Neuronal stem cell (in vitro differentiated cells): ENCODE measurements at regions not wholly inside any gene's neighbourhood (a gene's known extent, or its start where the extent isn't known, plus 50 kb on each side); places are given as distances from the start of the nearest gene placed in this dataset.

ENCODE experiments used
- DNase-seq: peaks from one replicate; pipeline ENCODE4 v3.0.0-alpha.2; 2013; ENCODE audit warnings: low spot score
- H2AFZ ChIP-seq: one replicate; pipeline ENCODE4 v1.6.1; 2013; ENCODE audit warnings: mild to moderate bottlenecking, low read length, inconsistent platforms
- H2AK5ac ChIP-seq: 2 replicates; pipeline ENCODE4 v1.6.1; 2013; ENCODE audit warnings: low read depth, mild to moderate bottlenecking, inconsistent platforms, low read length, moderate library complexity, mixed read lengths
- H2BK120ac ChIP-seq: 2 replicates; pipeline ENCODE4 v1.6.1; 2013; ENCODE audit warnings: low read depth, mild to moderate bottlenecking, inconsistent platforms, low read length, moderate library complexity, mixed read lengths
- H2BK12ac ChIP-seq: one replicate; pipeline ENCODE4 v1.6.1; 2013; ENCODE audit warnings: low read length, inconsistent platforms
- H2BK15ac ChIP-seq: 2 replicates; pipeline ENCODE4 v1.6.1; 2013; ENCODE audit warnings: mild to moderate bottlenecking, low read length, inconsistent platforms, mixed read lengths
- H2BK5ac ChIP-seq: one replicate; pipeline ENCODE4 v1.6.1; 2013; ENCODE audit warnings: inconsistent platforms, mild to moderate bottlenecking, low read length, moderate library complexity
- H3K14ac ChIP-seq: one replicate; pipeline ENCODE4 v1.6.1; 2013; ENCODE audit warnings: low read length, inconsistent platforms
- H3K18ac ChIP-seq: 2 replicates; pipeline ENCODE4 v1.6.1; 2013; ENCODE audit warnings: low read length, inconsistent platforms
- H3K23ac ChIP-seq: 2 replicates; pipeline ENCODE4 v1.6.1; 2013; ENCODE audit warnings: low read depth, mild to moderate bottlenecking, mixed read lengths, low read length, inconsistent platforms; ENCODE audit not compliant: poor library complexity
- H3K27ac ChIP-seq: replicated peaks from 3 replicates; pipeline ENCODE4 v1.5.1; 2013; ENCODE audit warnings: low read length, inconsistent platforms
- H3K27me3 ChIP-seq, 3 experiments: 2 replicates each; pipeline ENCODE4 v1.6.1; 2013; ENCODE audit warnings: low read length in 3 of 3, mild to moderate bottlenecking in 2 of 3, inconsistent platforms in 1 of 3, low read depth in 1 of 3, mixed read lengths in 1 of 3, moderate library complexity in 1 of 3; ENCODE audit not compliant: control insufficient read depth in 3 of 3, insufficient read depth in 3 of 3
- H3K36me3 ChIP-seq, 2 donors: replicated peaks in 1 of 2; 2 replicates each; pipeline ENCODE4 v1.6.1; 2013; ENCODE audit warnings: low read length in 2 of 2; ENCODE audit not compliant: control insufficient read depth in 2 of 2, insufficient read depth in 2 of 2
- H3K4ac ChIP-seq: 2 replicates; pipeline ENCODE4 v1.6.1; 2013; ENCODE audit warnings: inconsistent platforms, mild to moderate bottlenecking, low read length, moderate library complexity
- H3K4me1 ChIP-seq, 2 donors: 1 replicate in 1 of 2; 2 replicates in 1 of 2; pipeline ENCODE4 v1.6.1; 2013; ENCODE audit warnings: low read length in 2 of 2, low read depth in 1 of 2; ENCODE audit not compliant: control insufficient read depth in 2 of 2, insufficient read depth in 1 of 2
- H3K4me2 ChIP-seq: one replicate; pipeline ENCODE4 v1.6.1; 2013; ENCODE audit warnings: mild to moderate bottlenecking, low read length, inconsistent platforms; ENCODE audit not compliant: insufficient read depth, poor library complexity, severe bottlenecking
- H3K4me3 ChIP-seq, 2 donors: 2 replicates each; pipeline ENCODE4 v1.5.1; 2013; ENCODE audit warnings: low read length in 2 of 2, mild to moderate bottlenecking in 2 of 2, inconsistent platforms in 1 of 2, moderate library complexity in 1 of 2
- H3K79me1 ChIP-seq: one replicate; pipeline ENCODE4 v1.6.1; 2013; ENCODE audit warnings: low read depth, mild to moderate bottlenecking, inconsistent platforms, low read length, moderate library complexity
- H3K9ac ChIP-seq: one replicate; pipeline ENCODE4 v1.6.1; 2013; ENCODE audit warnings: mild to moderate bottlenecking, low read depth, low read length, inconsistent platforms; ENCODE audit not compliant: poor library complexity
- H3K9me3 ChIP-seq, 2 donors: replicated peaks in 1 of 2; 2 replicates each; pipeline versions ENCODE3 to v1.6.1; 2013; ENCODE audit warnings: low read length in 2 of 2, mild to moderate bottlenecking in 2 of 2, inconsistent platforms in 1 of 2, low read depth in 1 of 2, mixed read lengths in 1 of 2, moderate library complexity in 1 of 2; ENCODE audit not compliant: control insufficient read depth in 2 of 2, insufficient read depth in 1 of 2
- H4K8ac ChIP-seq: one replicate; pipeline ENCODE4 v1.6.1; 2013; ENCODE audit warnings: low read depth, mild to moderate bottlenecking, inconsistent platforms, low read length, moderate library complexity
- H4K91ac ChIP-seq: one replicate; pipeline ENCODE4 v1.6.1; 2013; ENCODE audit warnings: low read length, low read depth, mild to moderate bottlenecking, inconsistent platforms; ENCODE audit not compliant: poor library complexity
- WGBS, 2 donors: extraction: QIAGEN DNeasy Blood & Tissue Kit; methylation state at CpG; one replicate each; pipeline ENCODE4 v1.1.7; 2013; ENCODE audit warnings: missing lambda C conversion rate in 2 of 2, mixed read lengths in 1 of 2; ENCODE audit not compliant: insufficient read length in 2 of 2, insufficient replicate concordance in 1 of 2; ENCODE audit errors: extremely low coverage in 2 of 2; 5-methylcytosine and 5-hydroxymethylcytosine counted together

- no peaks in the 10 kb centered on the region for H3K27me3 ChIP-seq
- no peaks in the 10 kb centered on the region for H3K79me1 ChIP-seq
- no CpG with 5 or more reads among the region's 3 CpGs for WGBS, 2 donors
- no peak overlapping the region for H3K9ac ChIP-seq
- no peak overlapping the region for H2BK15ac ChIP-seq
- H3K23ac ChIP-seq: no peak overlapping the region
- H3K4me3 ChIP-seq: no peak overlapping the region
- no peak overlapping the region for H2AFZ ChIP-seq
- H2BK12ac ChIP-seq: no peak overlapping the region
- H3K36me3 ChIP-seq: no peaks in the 10 kb centered on the region
- H2BK120ac ChIP-seq: no peak overlapping the region
- H3K18ac ChIP-seq: no peak overlapping the region
- DNase-seq: no peak
- H3K9me3 ChIP-seq: no peaks in the 10 kb centered on the region
- H2AK5ac ChIP-seq: no peak overlapping the region
- no peak overlapping the region for H4K8ac ChIP-seq
- H3K14ac ChIP-seq: no peak overlapping the region
- no peak overlapping the region for H4K91ac ChIP-seq
- H3K27ac ChIP-seq: no peak overlapping the region
- H3K4ac ChIP-seq: no peak overlapping the region
- H3K4me1 ChIP-seq: peaks cover 0 to under 1% of the 10 kb centered on the region in 2 donors
- H3K4me2 ChIP-seq: no peak overlapping the region
- no peak overlapping the region for H2BK5ac ChIP-seq
Observed at GRCh38 chr10:108899670-108900069, 1023.6 kb downstream of the XPNPEP1 start.

GRCh38 chr10:108894402-108895301 is 1028.7 kb downstream of the XPNPEP1 start:
- H3K79me1 ChIP-seq: no peaks in the 10 kb centered on the region
- no peak overlapping the region for H3K4me3 ChIP-seq
- H3K18ac ChIP-seq: no peak overlapping the region
- H2BK15ac ChIP-seq: no peak overlapping the region
- no peak overlapping the region for H2AK5ac ChIP-seq
- no peaks in the 10 kb centered on the region for H3K4me1 ChIP-seq
- H2BK12ac ChIP-seq: no peak overlapping the region
- no CpG with 5 or more reads among the region's 8 CpGs for WGBS, 2 donors
- H3K14ac ChIP-seq: no peak overlapping the region
- H4K8ac ChIP-seq: no peak overlapping the region
- no peaks in the 10 kb centered on the region for H3K27me3 ChIP-seq
- H2AFZ ChIP-seq: no peak overlapping the region
- no peak overlapping the region for H3K4me2 ChIP-seq
- no peak overlapping the region for H3K9ac ChIP-seq
- H3K36me3 ChIP-seq: no peaks in the 10 kb centered on the region
- no peak overlapping the region for H2BK5ac ChIP-seq
- no peak overlapping the region for H4K91ac ChIP-seq
- H3K9me3 ChIP-seq: no peaks in the 10 kb centered on the region
- H2BK120ac ChIP-seq: no peak overlapping the region
- H3K4ac ChIP-seq: no peak overlapping the region
- DNase-seq: no peak
- H3K27ac ChIP-seq: no peak overlapping the region
- no peak overlapping the region for H3K23ac ChIP-seq

- H4K8ac ChIP-seq: no peak overlapping the region
- H3K27ac ChIP-seq: no peak overlapping the region
Observed at GRCh38 chr10:108877095-108877561, 1046.2 kb downstream of the XPNPEP1 start.

GRCh38 chr10:108872854-108873253 is 1050.5 kb downstream of the XPNPEP1 start:
- Histone ChIP-seq H2BK120ac (no peak overlapping the region), H3K4ac (no peak overlapping the region), H2BK15ac (no peak overlapping the region), H3K4me2 (no peak overlapping the region), H3K23ac (no peak overlapping the region), H3K4me1 (peaks cover 0 to 3% of the 10 kb centered on the region in 2 donors), H2BK5ac (no peak overlapping the region), H4K91ac (no peak overlapping the region), H3K18ac (no peak overlapping the region), H3K9me3 (no peaks in the 10 kb centered on the region), H3K79me1 (no peaks in the 10 kb centered on the region), H2AFZ (no peak overlapping the region), H2AK5ac (no peak overlapping the region), H3K9ac (no peak overlapping the region), H3K27me3 (no peaks in the 10 kb centered on the region), H3K36me3 (no peaks in the 10 kb centered on the region), H3K4me3 (no peak overlapping the region), H3K27ac (no peak overlapping the region), H3K14ac (no peak overlapping the region), H4K8ac (no peak overlapping the region), H2BK12ac (no peak overlapping the region)
- WGBS, 2 donors: no CpG with 5 or more reads among the region's 2 CpGs
- no peak for DNase-seq

More at GRCh38 chr10:108877095-108877561, 1046.2 kb downstream of the XPNPEP1 start:
- DNase-seq: peak; percentile 1
- Histone ChIP-seq H3K4me2 (no peak overlapping the region), H3K4ac (no peak overlapping the region), H4K91ac (no peak overlapping the region), H3K4me1 (peaks cover 0 to 3% of the 10 kb centered on the region in 2 donors), H3K4me3 (no peak overlapping the region), H3K36me3 (no peaks in the 10 kb centered on the region), H3K14ac (no peak overlapping the region), H2BK120ac (no peak overlapping the region), H3K23ac (no peak overlapping the region), H2AFZ (no peak overlapping the region), H3K9me3 (no peaks in the 10 kb centered on the region), H2AK5ac (no peak overlapping the region), H3K18ac (no peak overlapping the region), H2BK15ac (no peak overlapping the region), H3K79me1 (no peaks in the 10 kb centered on the region), H2BK5ac (no peak overlapping the region), H2BK12ac (no peak overlapping the region), H3K27me3 (no peaks in the 10 kb centered on the region), H3K9ac (no peak overlapping the region)
- WGBS, 2 donors: no CpG with 5 or more reads among the region's 5 CpGs
